ENCODE measurements at regions not wholly inside any gene's neighbourhood (a gene's known extent, or its start where the extent isn't known, plus 50 kb on each side); places are given as distances from the start of the nearest gene placed in this dataset.
"Not testable (repeated sequence)": the region's sequence is repeated elsewhere in the genome, so short reads cannot be mapped to it uniquely, and the experiment has no call there.

GRCh38 chr3:109918740-109919139, 581.4 kb upstream of the DPPA4 start:
- no peak for DNase-seq

GRCh38 chr3:109920749-109921148, 583.4 kb upstream of the DPPA4 start:
- DNase-seq, result no peak

DNA sequence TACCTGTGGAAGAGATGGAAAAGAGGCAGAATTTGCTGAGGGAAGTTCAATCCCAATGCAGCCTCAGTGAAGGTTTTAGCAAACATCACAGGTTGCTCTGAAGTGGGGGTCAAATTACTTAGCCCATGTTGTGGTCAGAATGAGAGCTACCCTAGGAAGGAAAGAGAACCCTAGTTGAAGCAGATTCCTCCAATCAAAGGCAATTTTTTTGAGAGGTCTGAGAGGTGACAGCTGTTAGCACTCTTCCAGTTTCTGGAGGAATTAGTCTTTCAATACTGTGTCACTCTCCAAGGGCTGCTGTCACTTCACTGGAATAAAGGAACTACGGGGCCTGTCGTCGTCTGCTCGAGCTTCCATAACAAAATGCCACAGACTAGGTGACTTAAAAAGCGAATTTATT, 584.2 kb upstream of the DPPA4 start:
- no peak for DNase-seq

DNA sequence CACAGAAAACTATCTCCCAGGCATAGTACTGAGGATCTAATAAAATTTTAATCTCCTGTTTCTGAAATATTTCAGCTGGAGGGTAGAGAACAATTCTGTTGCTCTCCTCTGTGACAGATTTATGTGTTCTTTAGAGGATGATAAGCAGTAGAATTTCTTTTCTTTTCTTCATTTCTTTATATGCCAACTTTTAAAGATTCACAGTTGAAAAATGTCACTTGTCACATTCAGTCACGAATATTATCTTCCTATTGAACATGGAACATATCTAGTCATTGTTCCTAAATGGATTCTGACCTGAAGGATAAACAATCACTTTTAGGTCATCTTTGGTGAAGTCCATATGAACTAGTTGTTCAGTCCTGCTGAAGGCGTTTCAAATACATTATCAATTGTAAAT, 585.5 kb upstream of the DPPA4 start:
- DNase-seq, result no peak

DNA sequence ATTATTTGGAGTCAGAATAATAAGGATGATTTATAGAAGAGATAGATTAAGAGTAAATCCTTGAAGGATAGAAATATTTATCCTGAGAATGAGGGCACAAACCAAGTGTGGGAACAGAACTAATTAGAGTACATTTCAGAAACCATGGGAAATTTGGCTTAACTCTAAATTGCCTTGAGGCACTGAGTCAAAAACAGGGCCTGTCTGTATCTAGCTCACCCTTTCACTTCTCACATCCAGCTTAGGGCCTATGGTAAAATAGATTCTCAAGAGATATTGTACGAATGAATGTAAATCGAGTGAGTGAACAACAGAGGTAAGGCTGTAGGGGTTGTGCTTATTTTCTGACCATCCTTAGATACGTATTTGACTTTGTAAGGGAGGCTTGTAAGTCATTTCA, 586.1 kb upstream of the DPPA4 start:
- DNase-seq, result no peak

- no peak for DNase-seq
Observed at GRCh38 chr3:109924196-109924595, 586.9 kb upstream of the DPPA4 start.

DNA sequence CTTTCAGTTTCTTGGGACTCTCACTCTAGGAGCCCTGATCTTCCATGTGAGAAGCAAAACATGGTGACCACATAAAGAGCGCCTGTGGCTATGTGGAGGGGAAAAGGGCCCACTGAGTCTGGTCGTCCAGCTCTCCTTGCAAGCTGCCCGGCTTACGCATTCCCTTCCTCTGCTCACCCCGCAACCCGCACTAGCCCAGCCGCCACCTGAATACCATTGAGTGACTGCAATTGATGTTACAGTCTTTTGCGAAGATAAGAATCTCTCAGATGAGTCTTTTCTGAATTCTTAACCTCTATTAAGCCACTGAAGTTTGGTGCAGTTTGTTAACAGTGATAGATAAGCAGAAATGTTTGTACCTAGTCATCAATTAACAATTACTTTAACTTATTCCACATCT, 589.0 kb upstream of the DPPA4 start:
- no peak for DNase-seq

- DNase-seq, result no peak
Observed at GRCh38 chr3:109927161-109927560, 589.8 kb upstream of the DPPA4 start.

DNA sequence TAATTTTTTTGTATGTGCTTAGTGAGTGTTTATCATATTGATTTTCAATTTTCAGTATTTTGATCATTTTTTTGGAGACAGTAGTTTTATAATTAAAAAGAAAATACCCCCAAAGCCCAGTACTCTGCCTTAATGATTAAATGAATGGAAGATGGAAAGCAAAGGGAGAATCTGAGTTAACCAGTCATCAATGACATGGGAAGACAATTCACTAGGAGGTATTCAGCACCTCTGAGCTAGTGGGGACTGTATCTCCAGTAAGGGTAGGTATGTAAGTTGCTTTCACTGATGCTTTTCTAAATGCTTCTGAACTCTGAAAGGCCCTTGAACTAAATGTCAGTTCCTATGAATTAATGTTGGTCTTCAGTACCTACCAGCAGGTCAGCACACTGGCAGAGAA, 590.4 kb upstream of the DPPA4 start:
- DNase-seq, result no peak

DNA sequence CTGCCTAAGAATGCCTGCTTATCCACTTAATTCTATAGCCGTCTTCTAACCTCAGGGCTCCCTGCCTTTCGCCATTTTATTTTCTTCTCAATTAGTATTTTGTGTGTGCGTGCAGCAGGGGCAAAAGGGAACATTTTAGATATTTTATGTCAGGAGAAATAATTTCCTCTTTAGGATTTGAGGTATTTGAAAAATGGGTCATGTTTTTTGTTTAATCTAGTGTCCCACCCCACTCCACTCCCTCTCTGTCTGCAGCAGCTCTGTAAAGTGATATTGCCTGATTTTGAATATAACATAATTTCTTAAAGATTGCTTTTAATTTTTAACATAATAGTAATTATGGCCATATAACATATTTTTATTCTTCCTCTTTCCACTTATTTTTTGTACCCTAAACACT, 593.2 kb upstream of the DPPA4 start:
- no peak for DNase-seq

GRCh38 chr3:109933576-109933975, 596.2 kb upstream of the DPPA4 start:
- DNase-seq, result no peak

- no peak for DNase-seq
Observed at GRCh38 chr3:109939817-109940216, 602.5 kb upstream of the DPPA4 start.

DNA sequence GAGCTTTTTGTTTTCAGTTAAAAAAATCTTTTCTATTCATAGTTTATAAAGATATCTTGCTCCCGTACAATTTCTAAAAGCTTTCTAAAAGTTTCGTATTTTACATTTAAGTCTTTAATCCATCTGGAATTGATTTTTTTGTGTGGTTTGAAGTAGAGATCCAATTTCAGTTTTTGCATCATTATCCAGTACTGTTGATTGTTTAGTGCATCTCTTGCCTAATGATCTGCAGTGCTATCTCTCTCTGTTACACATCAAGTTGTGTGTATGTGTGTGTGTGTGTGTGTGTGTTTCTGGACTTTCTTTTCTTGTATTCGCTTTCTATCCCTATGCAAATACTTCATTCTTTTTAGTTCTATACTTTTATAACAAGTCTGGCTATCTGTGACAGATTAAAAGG, 605.8 kb upstream of the DPPA4 start:
- DNase-seq, result no peak

DNA sequence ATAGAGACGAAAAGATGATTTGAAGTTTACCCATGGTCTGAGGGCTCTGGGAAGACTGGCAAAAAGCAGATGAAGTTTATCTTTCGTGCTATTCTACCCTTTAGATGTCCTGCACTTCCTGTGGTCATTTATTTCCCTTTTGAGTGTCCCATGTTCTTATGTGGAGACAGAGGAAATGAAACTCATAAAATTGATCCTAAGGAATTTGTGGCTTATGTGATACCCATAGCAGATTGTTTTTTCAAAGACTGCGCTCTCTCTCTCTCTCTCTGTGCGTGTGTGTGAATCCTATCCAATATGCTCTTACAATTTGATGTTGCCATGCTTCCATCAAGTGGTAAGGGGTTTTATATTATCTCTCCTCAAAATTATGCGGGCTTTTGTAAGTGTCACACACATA, 607.5 kb upstream of the DPPA4 start:
- no peak for DNase-seq

DNA sequence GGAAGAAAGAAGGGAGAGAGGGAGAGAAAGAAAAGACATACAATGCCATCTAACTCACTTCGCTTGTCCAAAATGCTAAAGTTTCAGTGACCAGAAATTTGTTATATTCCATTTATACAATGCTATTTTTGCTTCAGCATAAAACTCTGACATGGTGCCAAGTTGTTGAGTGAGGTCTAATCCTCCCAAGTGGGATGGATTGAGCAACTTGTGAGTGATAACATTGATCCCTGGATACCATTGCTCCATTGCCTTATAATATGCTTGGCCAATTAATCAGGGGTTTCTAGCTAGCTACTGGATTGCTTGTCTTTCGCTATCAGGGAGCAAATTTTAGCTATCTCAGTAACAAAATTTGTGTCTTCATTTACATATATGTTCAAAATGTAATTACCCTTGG, 615.6 kb upstream of the DPPA4 start:
- no peak for DNase-seq

- no peak for DNase-seq
Observed at GRCh38 chr3:109963831-109964230, 626.5 kb upstream of the DPPA4 start.

DNA sequence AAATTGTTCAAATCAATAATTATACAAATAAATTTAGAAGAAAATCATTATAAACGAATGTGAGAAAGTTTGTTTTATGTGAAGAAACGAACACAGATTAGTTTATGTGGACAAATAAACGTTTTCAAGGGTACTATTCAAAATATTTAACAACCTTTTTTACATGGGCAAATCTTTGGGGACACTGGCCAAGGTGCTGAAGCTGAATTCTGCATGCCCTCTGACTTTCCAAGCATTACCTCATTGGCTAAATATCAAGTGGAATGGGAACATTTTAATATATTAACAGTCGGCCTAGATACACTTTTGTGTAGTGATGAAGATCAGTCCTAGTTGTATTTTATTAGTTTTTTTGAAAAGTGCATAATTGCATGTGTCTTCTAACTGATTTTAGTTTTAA, 636.4 kb upstream of the DPPA4 start:
- no peak for DNase-seq

DNA sequence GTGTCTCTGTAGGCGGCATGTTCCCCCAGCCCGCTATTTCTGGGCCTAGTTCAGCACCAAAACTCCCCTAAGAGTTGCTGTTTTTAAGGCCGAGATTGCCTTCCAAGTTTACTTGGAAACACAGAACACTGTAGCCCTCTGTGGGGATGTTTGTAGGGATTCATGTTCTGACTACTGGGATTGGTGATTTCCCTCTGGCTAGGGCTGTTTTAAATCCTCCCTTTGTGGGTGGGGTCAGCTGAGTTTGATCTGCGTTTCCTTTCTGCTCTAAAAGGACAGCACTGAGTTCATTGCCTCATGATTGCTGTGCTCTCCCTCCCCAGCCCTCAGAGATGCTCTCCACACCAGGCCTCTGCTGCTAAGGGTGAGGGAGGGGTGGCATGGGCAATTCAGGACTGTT, 640.6 kb upstream of the DPPA4 start:
- DNase-seq, result no peak

- no peak for DNase-seq
Observed at GRCh38 chr3:109982201-109982600, 644.9 kb upstream of the DPPA4 start.

DNA sequence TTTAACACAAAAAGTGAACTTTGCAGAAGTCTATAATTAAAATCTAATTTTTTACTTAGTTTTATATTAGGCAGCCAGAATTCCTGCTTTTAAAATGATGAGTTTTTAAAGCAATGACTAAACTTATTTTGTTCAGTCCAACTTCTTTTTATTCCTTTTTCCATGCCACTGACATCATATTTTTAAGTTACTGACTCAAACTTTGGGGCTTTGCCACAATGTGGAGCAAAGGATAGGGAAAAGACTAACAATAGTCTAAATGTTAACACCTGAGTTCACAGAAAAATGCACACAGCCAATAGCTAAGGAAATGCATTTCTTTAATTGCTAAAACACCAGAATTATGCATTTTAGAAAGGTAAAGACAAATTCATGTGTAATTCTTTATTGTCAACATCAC, 647.6 kb upstream of the DPPA4 start:
- DNase-seq, result no peak

- DNase-seq, result no peak
Observed at GRCh38 chr3:109985943-109986555, 648.7 kb upstream of the DPPA4 start.

DNA sequence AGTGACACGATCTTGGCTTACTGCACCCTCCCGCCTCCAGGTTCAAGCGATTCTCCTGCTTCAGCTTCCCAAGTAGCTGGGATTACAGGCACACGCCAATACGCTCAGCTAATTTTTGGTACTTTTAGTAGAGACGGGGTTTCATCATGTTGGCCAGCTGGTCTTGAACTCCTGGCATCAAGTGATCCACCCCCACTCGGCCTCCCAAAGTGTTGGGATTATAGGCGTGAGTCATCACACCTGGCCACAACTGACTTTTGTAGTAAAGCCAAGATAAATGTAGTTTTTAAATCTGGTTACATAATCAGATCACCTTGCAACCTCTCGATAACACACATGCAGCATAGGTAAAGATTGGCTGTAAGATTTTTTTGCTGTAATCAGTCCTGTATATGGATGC, 657.5 kb upstream of the DPPA4 start:
- DNase-seq, result no peak

GRCh38 chr3:109995377-109995776, 658.0 kb upstream of the DPPA4 start:
- DNase-seq, result no peak

GRCh38 chr3:110001905-110002304, 664.6 kb upstream of the DPPA4 start:
- DNase-seq, result not testable (repeated sequence)

DNA sequence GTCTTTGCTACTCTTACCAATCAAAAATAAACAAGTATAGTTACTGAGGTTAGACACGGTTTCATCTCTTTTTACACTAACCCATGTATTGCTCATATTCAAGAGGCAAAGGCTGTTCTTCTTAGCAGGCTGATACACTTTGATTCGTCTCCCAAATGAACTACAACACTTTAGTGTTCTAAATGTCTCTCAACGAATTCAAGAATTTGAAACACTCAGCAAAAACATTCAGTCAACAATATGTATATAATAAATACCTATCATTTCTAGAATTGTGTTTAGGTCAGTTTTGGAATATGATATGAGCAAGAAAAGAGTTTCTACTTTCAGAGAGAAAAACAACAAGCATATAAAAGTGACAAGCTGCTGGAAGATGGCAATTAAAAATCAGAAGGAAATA, 669.6 kb upstream of the DPPA4 start:
- no peak for DNase-seq
